GM13976 (cell line): ENCODE measurements at regions not wholly inside any gene's neighbourhood (a gene's known extent, or its start where the extent isn't known, plus 50 kb on each side); places are given as distances from the start of the nearest gene placed in this dataset.

Experiments
- DNase-seq: peaks from one replicate; pipeline ENCODE4 v3.0.0; 2012; ENCODE audit warnings: low spot score
- in situ Hi-C: fragments of 300-500 bp; cut with MboI; formaldehyde crosslinking; loops from one replicate; pipeline ENCODE4 v1.12.0; 2022; ENCODE audit warnings: low sequenced_read_pairs, mixed read lengths, inconsistent platforms; ENCODE audit not compliant: unreplicated experiment
- TF ChIP-seq, protein P1 (sequence below): IDR thresholded peaks from 2 replicates; pipeline ENCODE4 v1.5.1; 2012; ENCODE audit warnings: borderline replicate concordance, mild to moderate bottlenecking; ENCODE audit not compliant: insufficient read depth; ENCODE audit errors: extremely low read depth, missing control alignments, control extremely low read depth

DNA sequence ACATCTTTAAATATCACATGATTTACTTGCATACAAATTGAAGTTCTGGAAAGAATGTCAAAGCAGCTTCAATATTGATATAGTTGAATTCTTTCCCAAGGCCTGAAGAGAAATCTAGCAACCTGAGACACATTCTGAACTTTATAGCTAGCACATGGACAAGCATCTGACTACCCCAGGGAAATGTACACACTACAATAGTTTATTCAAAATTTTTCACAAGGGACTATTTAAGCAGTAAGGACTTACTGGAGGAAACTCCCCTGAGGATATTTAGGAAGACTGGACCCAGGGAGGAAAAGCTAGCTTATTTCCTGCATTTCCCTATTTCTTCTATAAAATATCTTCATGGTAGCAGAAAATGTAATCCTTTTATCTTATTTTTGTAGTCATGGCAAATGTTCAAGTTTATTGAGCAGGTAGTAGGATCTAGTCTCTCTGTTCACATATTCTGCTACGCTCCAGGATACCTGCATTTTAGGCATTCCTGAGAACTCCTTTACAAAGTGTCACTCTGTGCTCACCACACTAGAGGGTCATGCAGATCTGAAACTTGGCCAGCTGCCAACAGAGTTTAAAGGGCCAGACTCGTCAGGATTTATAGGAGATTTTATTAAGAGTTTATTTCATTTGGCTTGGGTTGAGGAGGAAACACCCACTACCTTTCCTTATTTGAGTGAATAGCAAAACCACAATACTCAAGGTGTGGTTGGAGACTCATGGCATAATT lies 348.4 kb upstream of the FTMT start:
- in situ Hi-C loops, result no loop called here
- DNase-seq, result no peak
- TF ChIP-seq, protein P1, sequence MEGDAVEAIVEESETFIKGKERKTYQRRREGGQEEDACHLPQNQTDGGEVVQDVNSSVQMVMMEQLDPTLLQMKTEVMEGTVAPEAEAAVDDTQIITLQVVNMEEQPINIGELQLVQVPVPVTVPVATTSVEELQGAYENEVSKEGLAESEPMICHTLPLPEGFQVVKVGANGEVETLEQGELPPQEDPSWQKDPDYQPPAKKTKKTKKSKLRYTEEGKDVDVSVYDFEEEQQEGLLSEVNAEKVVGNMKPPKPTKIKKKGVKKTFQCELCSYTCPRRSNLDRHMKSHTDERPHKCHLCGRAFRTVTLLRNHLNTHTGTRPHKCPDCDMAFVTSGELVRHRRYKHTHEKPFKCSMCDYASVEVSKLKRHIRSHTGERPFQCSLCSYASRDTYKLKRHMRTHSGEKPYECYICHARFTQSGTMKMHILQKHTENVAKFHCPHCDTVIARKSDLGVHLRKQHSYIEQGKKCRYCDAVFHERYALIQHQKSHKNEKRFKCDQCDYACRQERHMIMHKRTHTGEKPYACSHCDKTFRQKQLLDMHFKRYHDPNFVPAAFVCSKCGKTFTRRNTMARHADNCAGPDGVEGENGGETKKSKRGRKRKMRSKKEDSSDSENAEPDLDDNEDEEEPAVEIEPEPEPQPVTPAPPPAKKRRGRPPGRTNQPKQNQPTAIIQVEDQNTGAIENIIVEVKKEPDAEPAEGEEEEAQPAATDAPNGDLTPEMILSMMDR, result no peak

DNA sequence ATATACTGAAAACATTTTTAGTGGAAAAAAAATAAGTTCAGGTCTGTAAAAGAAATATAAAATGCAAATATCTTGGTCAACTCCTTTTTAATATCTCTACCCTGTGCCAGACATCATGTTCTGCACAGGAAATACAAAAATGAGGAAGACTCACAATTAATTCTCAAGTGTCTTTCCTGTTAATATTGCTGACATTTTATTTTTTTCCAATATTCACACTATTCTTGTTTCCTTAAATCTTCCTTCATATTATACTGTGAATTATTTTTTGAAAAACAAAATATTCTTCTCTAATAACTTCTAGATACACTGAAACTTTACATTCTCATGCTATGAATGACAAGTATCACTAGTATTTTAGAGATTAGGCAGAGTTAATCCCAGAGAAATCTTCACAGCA lies 334.7 kb upstream of the FTMT start:
- TF ChIP-seq, protein P1, result no peak
- DNase-seq, result no peak
- in situ Hi-C loops, result no loop called here

DNA sequence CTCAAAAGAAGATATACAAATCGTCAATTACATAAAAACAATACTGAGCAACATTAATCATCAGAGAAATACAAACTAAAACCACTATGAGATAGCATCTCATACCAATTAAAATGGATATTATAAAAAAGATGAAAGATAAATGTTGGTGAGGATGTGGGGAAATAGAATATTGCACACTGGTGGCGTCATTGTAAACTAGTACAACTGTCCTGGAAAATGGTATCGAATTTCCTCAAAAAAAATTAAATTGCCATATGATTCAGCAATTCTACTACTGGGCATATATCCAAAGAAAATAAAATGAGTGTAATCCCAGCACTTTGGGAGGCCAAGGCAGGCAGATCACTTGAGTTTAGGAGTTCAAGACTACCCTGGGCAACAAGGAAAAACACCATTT lies 326.0 kb upstream of the FTMT start:
- in situ Hi-C loops, result no loop called here
- TF ChIP-seq, protein P1, result no peak
- no peak for DNase-seq

DNA sequence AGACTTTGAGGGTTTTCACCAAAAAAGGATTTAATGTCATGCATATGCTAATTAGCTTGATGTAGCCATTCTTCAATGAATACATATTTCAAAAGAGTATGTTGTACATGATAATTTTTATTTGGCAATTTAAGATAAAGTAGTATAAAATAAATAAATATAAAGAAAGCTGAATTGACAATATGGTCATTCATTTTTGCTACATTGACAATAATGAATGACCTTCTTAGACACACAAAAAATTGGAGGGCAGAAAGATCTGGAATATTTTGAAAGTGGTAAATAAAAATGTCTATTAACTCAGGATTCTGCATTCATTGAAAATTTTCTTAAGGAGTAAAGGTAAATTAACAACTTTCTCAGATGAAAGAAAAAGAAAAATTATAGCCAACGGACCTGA lies 324.8 kb upstream of the FTMT start:
- TF ChIP-seq, protein P1, result no peak
- no peak for DNase-seq
- in situ Hi-C loops, result no loop called here

DNA sequence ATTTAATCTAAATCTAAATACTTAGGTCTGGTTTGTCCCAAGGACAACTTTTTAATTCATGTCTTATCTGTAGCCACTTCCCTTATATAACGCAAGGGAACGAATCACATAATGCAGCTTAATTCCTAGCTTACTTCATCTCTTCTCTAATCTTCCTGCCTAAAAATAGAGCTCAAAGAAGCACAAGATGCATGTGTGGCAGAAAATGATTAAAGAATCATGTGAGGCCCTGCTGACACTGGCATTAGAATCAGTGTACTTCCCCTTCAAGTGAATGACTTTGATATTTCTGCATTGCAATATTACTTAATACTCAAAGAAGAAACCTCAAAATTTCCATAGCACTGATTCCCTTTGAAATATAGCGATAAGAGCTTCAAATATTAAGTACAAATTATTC lies 317.9 kb upstream of the FTMT start:
- no peak for DNase-seq
- TF ChIP-seq, protein P1, result no peak
- in situ Hi-C loops, result no loop called here

DNA sequence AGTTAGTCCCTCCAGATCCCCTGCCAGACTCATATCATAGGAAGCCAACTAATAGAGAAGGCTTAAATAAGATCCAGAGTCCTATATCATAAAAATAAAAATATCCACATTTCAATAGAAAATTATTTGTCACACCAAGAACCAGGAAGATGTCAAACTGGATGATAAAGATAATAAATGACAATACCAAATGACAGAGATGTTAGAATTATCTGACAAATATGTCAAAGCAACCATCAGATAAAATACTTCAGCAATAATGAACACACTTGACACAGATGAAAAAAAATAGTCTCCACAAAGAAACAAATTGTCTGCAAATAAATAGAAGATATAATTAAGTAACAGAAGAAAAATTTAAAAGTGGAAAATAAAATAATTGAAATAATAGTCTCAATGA lies 300.7 kb upstream of the FTMT start:
- in situ Hi-C loops, result no loop called here
- TF ChIP-seq, protein P1, result no peak

More for the DNA sequence above, 300.7 kb upstream of the FTMT start:
- DNase-seq, result no peak
